GM21367 (cell line): ENCODE measurements at regions not wholly inside any gene's neighbourhood (a gene's known extent, or its start where the extent isn't known, plus 50 kb on each side); places are given as distances from the start of the nearest gene placed in this dataset.
"Not testable (repeated sequence)": the region's sequence is repeated elsewhere in the genome, so short reads cannot be mapped to it uniquely, and the experiment has no call there.

Experiments
- ATAC-seq: cut with Tn5 transposase; IDR thresholded peaks from one replicate; pipeline ENCODE4 v1.9.1; 2021; ENCODE audit not compliant: unreplicated experiment

GRCh38 chr6:71832110-71832764, 54.1 kb upstream of the RIMS1 start:
- not testable (repeated sequence) for ATAC-seq
